ENCODE measurements at regions not wholly inside any gene's neighbourhood (a gene's known extent, or its start where the extent isn't known, plus 50 kb on each side); places are given as distances from the start of the nearest gene placed in this dataset.

- no peak for DNase-seq
Observed at GRCh38 chr13:37364956-37365355, 233.6 kb downstream of the POSTN start.

DNA sequence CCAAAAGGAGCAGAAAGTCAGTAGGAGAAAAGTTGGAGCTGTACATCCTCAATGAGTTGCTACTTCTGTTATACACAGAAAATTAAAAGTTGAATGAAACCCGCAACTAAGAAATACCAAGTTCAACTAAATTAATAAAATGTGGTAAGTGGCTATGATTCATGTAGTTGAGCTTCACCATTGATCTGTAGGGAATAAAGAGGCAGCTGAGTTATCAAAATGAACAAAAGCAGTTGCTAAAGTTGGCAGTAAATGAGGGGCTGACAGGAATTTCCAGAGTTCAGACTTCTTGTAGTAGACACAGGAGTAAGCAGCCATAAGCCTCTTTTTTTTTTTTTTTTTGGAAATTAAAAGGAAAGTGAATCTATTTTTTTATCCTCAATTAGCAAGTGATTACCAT lies 234.6 kb downstream of the POSTN start:
- DNase-seq: no peak

DNA sequence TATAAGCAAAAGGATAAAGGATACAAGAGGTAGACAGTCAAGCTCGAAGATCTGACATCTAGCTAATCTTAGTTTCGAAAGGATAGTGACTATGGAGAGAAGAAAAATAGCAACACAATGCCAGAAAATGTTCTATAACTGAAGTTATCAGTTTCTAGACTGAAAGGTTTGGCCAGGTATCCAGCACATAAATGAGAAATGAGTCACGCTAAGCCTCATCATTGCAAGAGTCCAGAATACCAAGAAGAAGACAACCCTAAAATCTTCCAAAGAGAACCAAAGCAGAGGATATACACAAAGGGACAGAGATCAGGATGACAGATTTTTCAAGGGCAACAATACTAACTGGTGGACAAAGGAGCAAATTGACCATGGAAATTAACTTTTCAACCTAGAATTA lies 237.0 kb downstream of the POSTN start:
- DNase-seq: no peak

GRCh38 chr13:37360556-37360955 lies 238.0 kb downstream of the POSTN start:
- no peak for DNase-seq

GRCh38 chr13:37357548-37357947 lies 241.0 kb downstream of the POSTN start:
- DNase-seq: no peak

DNA sequence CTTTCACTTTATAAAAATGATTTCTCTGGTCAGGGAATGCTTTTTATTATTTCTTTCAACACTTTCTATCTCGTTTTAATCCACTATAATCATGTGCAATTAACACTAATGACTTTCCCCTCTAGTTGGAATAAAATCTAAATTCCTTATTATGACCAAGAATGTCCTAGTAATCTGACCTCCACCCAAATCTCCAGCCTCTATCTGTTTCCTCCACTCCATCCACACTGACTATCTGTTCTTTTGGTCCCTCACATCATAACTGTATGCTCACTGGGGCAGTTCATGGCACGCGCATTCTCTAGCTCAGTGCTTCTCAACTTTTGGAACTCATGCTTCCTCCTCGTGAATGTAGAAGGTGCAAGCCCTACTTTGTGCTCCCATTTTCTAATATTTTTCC lies 244.7 kb downstream of the POSTN start:
- DNase-seq: no peak

DNA sequence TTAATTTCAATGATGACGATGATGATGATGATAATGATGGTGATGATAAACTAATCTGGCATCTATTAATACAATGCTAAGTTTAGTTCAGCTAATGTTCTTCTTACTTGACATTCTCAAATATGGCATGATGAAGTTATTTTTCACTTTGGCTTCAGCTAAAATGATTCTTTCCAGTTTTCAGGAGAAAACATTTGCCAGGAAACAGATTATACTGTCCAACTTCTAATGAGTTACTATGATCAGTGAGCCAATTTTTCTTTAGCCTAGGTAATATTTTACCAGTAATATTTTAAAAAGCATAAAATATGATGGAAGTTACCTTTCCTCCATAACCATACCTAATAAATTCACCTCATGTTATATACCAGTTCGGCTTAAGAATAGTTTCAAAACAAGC lies 245.7 kb upstream of the CSNK1A1L start:
- DNase-seq: no peak

DNA sequence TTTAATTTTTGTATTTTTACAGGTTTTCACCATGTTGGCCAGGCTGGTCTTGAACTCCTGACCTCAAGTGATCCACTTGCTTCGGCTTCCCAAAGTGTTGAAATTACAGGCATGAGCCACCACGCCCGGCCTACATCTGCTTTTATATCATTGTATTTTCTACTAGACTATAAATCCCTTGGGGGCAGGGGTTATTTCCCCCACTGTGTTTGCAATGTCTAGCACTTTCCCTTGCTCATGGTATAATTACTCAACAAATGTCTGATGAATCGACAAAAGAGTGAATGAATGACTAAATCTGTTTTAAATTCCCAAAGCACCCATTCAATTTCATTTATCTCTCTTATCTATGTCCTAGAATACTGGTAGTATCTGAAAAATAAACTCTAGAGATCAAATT lies 244.5 kb upstream of the CSNK1A1L start:
- no peak for DNase-seq

GRCh38 chr13:37348916-37349643 lies 243.6 kb upstream of the CSNK1A1L start:
- no peak for DNase-seq

DNA sequence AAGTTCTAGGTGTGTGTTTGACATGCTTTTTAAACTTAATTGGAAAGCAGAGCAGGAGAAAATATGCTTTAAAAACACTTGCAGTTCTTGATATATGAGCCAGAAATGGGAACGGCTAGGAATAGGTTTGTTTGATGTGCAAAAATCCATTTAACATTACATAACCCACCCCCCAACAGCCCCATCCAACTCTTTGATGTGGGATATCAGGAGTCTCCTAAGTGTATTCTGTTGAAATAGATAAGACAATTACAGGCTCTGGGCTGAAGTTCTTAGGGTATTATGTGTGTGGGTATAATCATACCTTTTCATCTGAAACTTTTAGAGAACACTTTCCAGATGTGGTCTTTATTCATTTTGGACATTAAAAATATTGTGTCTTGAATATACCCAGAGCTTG lies 240.4 kb upstream of the CSNK1A1L start:
- DNase-seq: no peak

DNA sequence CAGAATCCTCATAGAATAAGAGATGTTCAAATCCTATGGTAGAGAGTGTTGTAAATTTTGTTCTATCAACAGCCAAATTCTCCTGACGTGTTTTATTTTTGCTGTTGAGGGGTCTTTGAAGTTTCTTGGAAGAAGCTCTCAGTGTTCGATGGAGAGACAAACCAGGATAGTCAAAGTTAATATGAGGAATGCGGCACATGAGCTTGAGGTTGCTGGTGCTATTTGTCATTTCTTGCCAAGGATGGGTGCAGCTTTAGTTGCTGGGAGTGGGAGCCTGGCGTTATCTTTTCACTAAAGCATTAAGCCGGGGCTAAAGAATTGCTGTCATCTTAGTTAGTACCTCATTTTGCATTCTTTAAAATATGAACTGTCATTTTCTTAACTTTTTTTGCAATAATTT lies 239.9 kb upstream of the CSNK1A1L start:
- DNase-seq: no peak

GRCh38 chr13:37344056-37344455 lies 238.6 kb upstream of the CSNK1A1L start:
- no peak for DNase-seq

DNA sequence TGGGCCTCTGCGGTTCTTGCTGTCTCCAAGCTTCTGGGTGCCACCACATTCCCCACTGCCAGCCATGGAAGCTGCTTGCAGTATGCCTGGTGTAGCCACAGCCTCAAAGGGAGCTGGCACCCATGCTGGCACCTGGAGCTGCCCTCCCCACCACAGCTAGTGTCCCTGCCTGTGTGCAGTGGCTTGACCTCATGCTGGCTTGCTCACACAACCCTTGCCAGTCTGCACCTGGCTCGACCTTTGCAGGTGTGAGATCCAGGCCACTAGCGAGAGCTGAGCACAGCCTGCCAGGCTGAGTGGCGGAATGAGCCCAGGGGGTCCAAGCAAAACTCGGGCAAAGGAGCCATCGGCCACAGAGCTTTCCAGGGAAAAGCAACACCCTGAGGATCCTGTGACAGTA lies 236.7 kb upstream of the CSNK1A1L start:
- DNase-seq: no peak

GRCh38 chr13:37340901-37341670 lies 235.6 kb upstream of the CSNK1A1L start:
- no peak for DNase-seq

- no peak for DNase-seq
Observed at GRCh38 chr13:37339386-37339735, 233.9 kb upstream of the CSNK1A1L start.

DNA sequence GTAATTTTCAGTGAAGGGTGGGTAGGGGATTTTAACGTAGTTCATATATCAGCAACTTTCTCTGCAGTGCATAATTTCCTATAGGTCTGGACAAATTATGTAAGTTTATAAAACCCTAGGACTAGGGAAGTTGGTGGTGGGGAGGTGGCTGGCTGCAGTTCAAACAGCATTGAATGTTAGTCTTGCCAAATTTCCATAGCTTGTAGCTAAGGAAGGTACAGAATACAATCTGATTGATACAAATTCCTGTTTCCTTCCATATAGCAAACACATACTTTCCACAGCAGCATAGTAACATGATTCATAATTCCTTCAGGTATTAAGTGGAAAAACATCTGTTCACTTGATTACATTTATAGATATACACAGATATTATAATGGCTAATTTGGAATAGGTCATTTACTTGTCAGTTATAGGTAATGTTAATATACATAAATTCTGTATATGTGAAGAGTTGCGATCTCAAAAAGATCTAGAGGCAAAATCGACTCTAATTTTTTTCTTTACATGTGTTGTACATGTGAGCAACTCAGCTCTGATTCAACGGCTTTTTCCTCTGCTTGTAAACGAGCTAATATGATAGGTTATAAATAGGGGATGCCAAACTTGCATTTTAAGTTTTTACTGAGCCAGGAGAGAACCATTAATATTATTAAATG lies 233.4 kb upstream of the CSNK1A1L start:
- no peak for DNase-seq

- DNase-seq: no peak
Observed at GRCh38 chr13:37326334-37326733, 220.9 kb upstream of the CSNK1A1L start.

- DNase-seq: no peak
Observed at GRCh38 chr13:37319031-37319443, 213.6 kb upstream of the CSNK1A1L start.

DNA sequence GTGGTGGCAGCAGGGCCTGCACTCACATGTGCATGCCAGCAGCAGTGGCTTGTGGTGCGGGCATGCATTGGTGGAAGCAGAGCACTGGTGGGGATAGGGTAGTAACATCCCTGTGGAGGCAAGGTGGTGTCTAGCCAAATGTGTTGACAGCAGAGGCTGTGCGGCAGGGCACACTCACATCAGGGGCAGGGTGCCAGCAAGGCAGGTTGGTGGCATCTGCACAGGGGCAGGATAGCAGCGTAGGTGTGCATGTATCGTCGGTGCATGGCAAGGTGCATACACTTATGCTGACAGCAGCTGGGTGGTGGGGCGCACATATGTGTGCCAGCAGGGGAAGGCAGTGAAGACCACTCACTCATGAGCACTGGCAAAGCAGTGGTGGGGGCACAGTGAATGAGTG lies 211.5 kb upstream of the CSNK1A1L start:
- no peak for DNase-seq

- DNase-seq: no peak
Observed at GRCh38 chr13:37313372-37313771, 207.9 kb upstream of the CSNK1A1L start.

GRCh38 chr13:37306778-37307544 lies 201.5 kb upstream of the CSNK1A1L start:
- DNase-seq: no peak

DNA sequence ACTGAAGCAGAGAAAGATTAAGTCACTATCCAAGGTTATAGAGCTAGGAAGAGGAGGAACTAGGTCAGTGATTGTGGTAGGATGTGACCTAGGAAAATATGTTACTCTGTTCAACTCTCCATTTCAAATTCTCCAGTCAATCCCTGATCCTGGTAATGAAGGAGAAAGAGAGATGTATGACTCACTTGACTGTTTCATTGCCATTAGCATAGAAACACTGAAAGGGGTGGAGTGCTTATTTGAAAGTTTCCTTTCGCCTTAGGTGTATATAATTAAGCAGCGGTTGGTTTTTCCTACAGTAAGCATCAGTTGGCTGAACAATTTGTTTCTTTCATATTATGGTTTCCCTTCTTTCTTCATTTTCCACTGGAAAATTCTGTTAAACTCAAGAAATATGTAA lies 198.1 kb upstream of the CSNK1A1L start:
- no peak for DNase-seq
